ENCODE measurements at regions not wholly inside any gene's neighbourhood (a gene's known extent, or its start where the extent isn't known, plus 50 kb on each side); places are given as distances from the start of the nearest gene placed in this dataset.

DNA sequence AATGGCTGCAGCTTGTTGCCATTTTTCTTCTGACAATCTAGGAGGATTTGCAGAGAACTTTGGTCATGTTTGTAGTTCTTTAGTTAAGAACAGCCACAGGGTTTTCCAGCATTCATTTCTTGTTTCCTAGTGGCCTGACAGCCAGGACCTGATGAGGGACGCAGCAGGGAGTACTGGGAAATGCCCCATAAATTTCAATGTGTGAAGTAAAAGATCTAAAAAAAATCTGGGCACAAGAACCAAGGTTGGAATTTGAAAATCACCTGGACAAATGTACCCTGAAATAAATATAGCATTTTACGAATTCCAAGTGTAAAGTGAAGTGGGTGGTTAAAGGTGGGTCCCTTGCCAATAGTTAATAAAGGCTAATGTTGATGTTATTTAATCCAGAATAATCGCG lies 195.0 kb downstream of the ZIC1 start:
- H3K4me1 Mint-ChIP-seq (ENCODE audit: low read depth, unreplicated experiment) = no peaks in the 10 kb centered on the region
- no peak for TF ChIP-seq CTCF (IDR thresholded peaks at IDR 0.05; ENCODE audit: partially characterized antibody, unreplicated experiment)
- H3K27me3 Mint-ChIP-seq (ENCODE audit: unreplicated experiment) = no peaks in the 10 kb centered on the region
- H3K4me3 Mint-ChIP-seq (ENCODE audit: unreplicated experiment) = no peak overlapping the region
- no peak for DNase-seq
- no peaks in the 10 kb centered on the region for H3K36me3 Mint-ChIP-seq (ENCODE audit: unreplicated experiment)
- H3K27ac Mint-ChIP-seq (ENCODE audit: unreplicated experiment) = no peak overlapping the region
- no peaks in the 10 kb centered on the region for H3K9me3 Mint-ChIP-seq (ENCODE audit: unreplicated experiment)

GRCh38 chr3:147613725-147614124 lies 204.6 kb downstream of the ZIC1 start:
- no peak for TF ChIP-seq CTCF (IDR thresholded peaks at IDR 0.05; ENCODE audit: partially characterized antibody, unreplicated experiment)
- Mint-ChIP-seq H3K4me1 (ENCODE audit: low read depth, unreplicated experiment) (peaks cover 5% of the 10 kb centered on the region), H3K27ac (ENCODE audit: unreplicated experiment) (no peak overlapping the region), H3K36me3 (ENCODE audit: unreplicated experiment) (no peaks in the 10 kb centered on the region), H3K4me3 (ENCODE audit: unreplicated experiment) (no peak overlapping the region), H3K9me3 (ENCODE audit: unreplicated experiment) (no peaks in the 10 kb centered on the region), H3K27me3 (ENCODE audit: unreplicated experiment) (no peaks in the 10 kb centered on the region)
- no peak for DNase-seq

- no peak for DNase-seq
- Mint-ChIP-seq H3K27ac (ENCODE audit: unreplicated experiment) (no peak overlapping the region), H3K4me3 (ENCODE audit: unreplicated experiment) (no peak overlapping the region), H3K4me1 (ENCODE audit: low read depth, unreplicated experiment) (peaks cover 8% of the 10 kb centered on the region), H3K36me3 (ENCODE audit: unreplicated experiment) (no peaks in the 10 kb centered on the region), H3K27me3 (ENCODE audit: unreplicated experiment) (no peaks in the 10 kb centered on the region), H3K9me3 (ENCODE audit: unreplicated experiment) (no peaks in the 10 kb centered on the region)
- TF ChIP-seq CTCF (IDR thresholded peaks at IDR 0.05; ENCODE audit: partially characterized antibody, unreplicated experiment) = no peak
Measured at GRCh38 chr3:147614210-147614609, 205.0 kb downstream of the ZIC1 start.

GRCh38 chr3:147615035-147615434 lies 205.9 kb downstream of the ZIC1 start:
- H3K4me3 Mint-ChIP-seq (ENCODE audit: unreplicated experiment) = no peak overlapping the region
- H3K27ac Mint-ChIP-seq (ENCODE audit: unreplicated experiment) = no peak overlapping the region
- H3K4me1 Mint-ChIP-seq (ENCODE audit: low read depth, unreplicated experiment) = peaks cover 10% of the 10 kb centered on the region
- H3K36me3 Mint-ChIP-seq (ENCODE audit: unreplicated experiment) = no peaks in the 10 kb centered on the region
- H3K9me3 Mint-ChIP-seq (ENCODE audit: unreplicated experiment) = no peaks in the 10 kb centered on the region
- no peak for DNase-seq
- no peaks in the 10 kb centered on the region for H3K27me3 Mint-ChIP-seq (ENCODE audit: unreplicated experiment)
- TF ChIP-seq CTCF (IDR thresholded peaks at IDR 0.05; ENCODE audit: partially characterized antibody, unreplicated experiment) = no peak

GRCh38 chr3:147616998-147617619 lies 207.9 kb downstream of the ZIC1 start:
- H3K27ac Mint-ChIP-seq (ENCODE audit: unreplicated experiment) = no peak overlapping the region
- H3K36me3 Mint-ChIP-seq (ENCODE audit: unreplicated experiment) = no peaks in the 10 kb centered on the region
- peak; percentile 74 for TF ChIP-seq CTCF (IDR thresholded peaks at IDR 0.05; ENCODE audit: partially characterized antibody, unreplicated experiment)
- H3K4me1 Mint-ChIP-seq (ENCODE audit: low read depth, unreplicated experiment) = peaks cover 10% of the 10 kb centered on the region
- no peaks in the 10 kb centered on the region for H3K9me3 Mint-ChIP-seq (ENCODE audit: unreplicated experiment)
- no peak for DNase-seq
- H3K27me3 Mint-ChIP-seq (ENCODE audit: unreplicated experiment) = no peaks in the 10 kb centered on the region
- no peak overlapping the region for H3K4me3 Mint-ChIP-seq (ENCODE audit: unreplicated experiment)
